Endothelial cell of umbilical vein (primary cell): ENCODE measurements at regions not wholly inside any gene's neighbourhood (a gene's known extent, or its start where the extent isn't known, plus 50 kb on each side); places are given as distances from the start of the nearest gene placed in this dataset.

Experiments used
- BruUV-seq: library from RNA; stranded (reverse); fragments of 400-500 nt; replicated peaks from 2 replicates; lab custom pipeline; 2021; lab: Mats Ljungman, UMichigan
- CTCF ChIA-PET: fragments of 300-600, 350-600 bp; sonication (Branson Sonifier 250); formaldehyde crosslinking; loops from one replicate; lab custom pipeline; 2021; ENCODE audit warnings: antibody characterized with exemption, inconsistent platforms; lab: Charles Lee
- POLR2A ChIA-PET: fragments of 300-600, 350-600 bp; sonication (Branson Sonifier 250); formaldehyde crosslinking; loops from one replicate; lab custom pipeline; 2021; ENCODE audit warnings: antibody characterized with exemption, inconsistent platforms; lab: Charles Lee
- DNase-seq: peaks from one replicate; pipeline ENCODE4 v3.0.0-alpha.2; 2011; ENCODE audit warnings: low read depth, low spot score
- FAIRE-seq: peaks from 2 replicates; lab custom pipeline; 2011; peaks lifted over from hg19 to GRCh38; lab: Jason Lieb, UNC
- H2AFZ ChIP-seq: 2 replicates; pipeline ENCODE4 v1.6.0; 2012; ENCODE audit warnings: low read depth, low read length, control low read depth, inconsistent platforms
- H3K27ac ChIP-seq: 2 replicates; pipeline ENCODE4 v1.5.1; 2011; ENCODE audit warnings: low read depth, mild to moderate bottlenecking, control low read depth, low read length, moderate library complexity; ENCODE audit not compliant: insufficient read depth
- H3K27me3 ChIP-seq, 2 experiments: 2 replicates each; pipeline versions ENCODE4 v1.6.0 to v1.6.1; 2011; ENCODE audit warnings: low read length in 2 of 2, mixed read lengths in 1 of 2; ENCODE audit not compliant: control insufficient read depth in 2 of 2, insufficient read depth in 2 of 2
- H3K36me3 ChIP-seq, 2 experiments: 2 replicates in 1 of 2; 3 replicates in 1 of 2; pipeline ENCODE4 v1.5.1; 2011; ENCODE audit warnings: low read length in 2 of 2, mild to moderate bottlenecking in 1 of 2, moderate library complexity in 1 of 2; ENCODE audit not compliant: control insufficient read depth in 2 of 2, insufficient read depth in 2 of 2; ENCODE audit errors: extremely low read depth in 1 of 2
- H3K4me1 ChIP-seq: 3 replicates; pipeline ENCODE4 v1.5.1; 2011; ENCODE audit warnings: mild to moderate bottlenecking, low read length; ENCODE audit not compliant: control insufficient read depth, insufficient read depth; ENCODE audit errors: extremely low read depth
- H3K4me2 ChIP-seq: 2 replicates; pipeline ENCODE4 v1.6.1; 2011; ENCODE audit warnings: low read length, control low read depth, mixed read lengths; ENCODE audit not compliant: insufficient read depth
- H3K4me3 ChIP-seq, 3 experiments: fragments of 200-600 bp in 1 of 3; sonication (generic), shearing (Covaris generic) in 1 of 3; replicated peaks in 1 of 3; 2 replicates each; pipeline ENCODE4 v1.5.1; 2011 to 2016; ENCODE audit warnings: control low read depth in 3 of 3, low read length in 3 of 3, mild to moderate bottlenecking in 2 of 3, inconsistent platforms in 1 of 3, low read depth in 1 of 3, moderate library complexity in 1 of 3; ENCODE audit not compliant: insufficient read depth in 1 of 3
- H3K79me2 ChIP-seq: 2 replicates; pipeline ENCODE4 v1.6.0; 2012; ENCODE audit warnings: low read length, inconsistent platforms; ENCODE audit not compliant: control insufficient read depth, insufficient read depth
- H3K9ac ChIP-seq: replicated peaks from 2 replicates; pipeline ENCODE3; 2011; ENCODE audit warnings: low read length, control low read depth; ENCODE audit not compliant: insufficient read depth; ENCODE audit errors: extremely low read depth
- H3K9me1 ChIP-seq: replicated peaks from 3 replicates; pipeline ENCODE4 v1.6.0; 2011; ENCODE audit warnings: mild to moderate bottlenecking, low read length; ENCODE audit not compliant: control insufficient read depth, insufficient read depth; ENCODE audit errors: extremely low read depth
- H3K9me3 ChIP-seq: replicated peaks from 2 replicates; pipeline ENCODE4 v1.5.1; 2012; ENCODE audit warnings: low read length, inconsistent platforms; ENCODE audit not compliant: control insufficient read depth, insufficient read depth
- H4K20me1 ChIP-seq: replicated peaks from 2 replicates; pipeline ENCODE3; 2011; ENCODE audit warnings: mild to moderate bottlenecking, low read length; ENCODE audit not compliant: control insufficient read depth, insufficient read depth; ENCODE audit errors: extremely low read depth
- CTCF ChIP-seq, 2 donors: IDR thresholded peaks; 1 replicate in 1 of 2; 2 replicates in 1 of 2; pipeline ENCODE4 v1.5.1; 2011; ENCODE audit warnings: low read length in 2 of 2, mild to moderate bottlenecking in 2 of 2, moderate library complexity in 2 of 2, control low read depth in 1 of 2, inconsistent platforms in 1 of 2, low read depth in 1 of 2; ENCODE audit not compliant: insufficient read depth in 1 of 2; ENCODE audit errors: extremely low read depth in 1 of 2
- FOS ChIP-seq: IDR thresholded peaks from 2 replicates; pipeline ENCODE4 v1.6.1; 2011; ENCODE audit warnings: mild to moderate bottlenecking, low read length, moderate library complexity, borderline replicate concordance; ENCODE audit not compliant: insufficient read depth
- GATA2 ChIP-seq: IDR thresholded peaks from 2 replicates; pipeline ENCODE4 v1.7.0; 2011; ENCODE audit warnings: low read depth, mild to moderate bottlenecking, moderate library complexity, mixed read lengths, low read length; ENCODE audit not compliant: insufficient read length, insufficient read depth
- JUN ChIP-seq: IDR thresholded peaks from 2 replicates; pipeline ENCODE4 v1.6.1; 2011; ENCODE audit warnings: borderline replicate concordance, low read depth; ENCODE audit not compliant: insufficient read length, insufficient read depth
- MAX ChIP-seq: IDR thresholded peaks from 2 replicates; pipeline ENCODE4 v1.6.1; 2011; ENCODE audit not compliant: insufficient read depth, insufficient read length
- MYC ChIP-seq: IDR thresholded peaks from one replicate; pipeline ENCODE4 v1.6.1; 2011; ENCODE audit warnings: mild to moderate bottlenecking, low read depth, low read length
- POLR2A ChIP-seq: IDR thresholded peaks from 2 replicates; pipeline ENCODE4 v1.6.1; 2012; ENCODE audit warnings: low read depth, mild to moderate bottlenecking, control low read depth, low read length
- POLR2AphosphoS5 ChIP-seq: IDR thresholded peaks from 2 replicates; pipeline ENCODE4 v1.6.1; 2012; ENCODE audit warnings: low read depth, mild to moderate bottlenecking, control low read depth, low read length, moderate library complexity; ENCODE audit not compliant: insufficient read depth
- dilution Hi-C: fragments of 300-500 bp; cut with MboI; formaldehyde crosslinking; loops from one replicate; pipeline ENCODE4 v1.15.0; 2019; ENCODE audit warnings: low sequenced_read_pairs; ENCODE audit not compliant: extremely low pct_ligation_motif_present
- intact Hi-C: fragments of 100-400 bp; cut with micrococcal nuclease; formaldehyde crosslinking; loops from one replicate; pipeline ENCODE4 v1.10.0; 2022

GRCh38 chr5:112549605-112550166 lies 130.6 kb upstream of the EPB41L4A start:
- ChIA-PET CTCF (interaction anchor here (1.4 to 10.1 kb wide), 5 partner anchors 24 to 1062 kb away, joined by 3 to 162 read pairs (median 6); no protein-coding TSS in a partner anchor), POLR2A (no interaction called here)
- Histone ChIP-seq H3K9ac (no peak overlapping the region), H2AFZ (no peak overlapping the region), H3K27me3 (peaks cover 3 to 4% of the 10 kb centered on the region in 2 experiments), H3K36me3 (no peaks in the 10 kb centered on the region), H3K4me1 (no peaks in the 10 kb centered on the region), H3K4me3 (no peak overlapping the region), H3K79me2 (no peaks in the 10 kb centered on the region), H4K20me1 (no peaks in the 10 kb centered on the region), H3K9me1 (no peaks in the 10 kb centered on the region), H3K4me2 (no peak overlapping the region), H3K27ac (no peak overlapping the region), H3K9me3 (no peaks in the 10 kb centered on the region)
- TF ChIP-seq MYC: no peak
- no peak for TF ChIP-seq FOS
- TF ChIP-seq GATA2: no peak
- no peak for TF ChIP-seq JUN
- dilution Hi-C loops: no loop called here
- intact Hi-C loops: loop anchor here (10.0 kb wide), 1 partner anchor 145 kb away; no protein-coding TSS in a partner anchor
- DNase-seq: no peak
- no peak for FAIRE-seq
- BruUV-seq: no TSS peak

- Histone ChIP-seq H3K4me2 (no peak overlapping the region), H3K27me3 (peaks cover 0 to 4% of the 10 kb centered on the region in 2 experiments), H3K9me3 (no peaks in the 10 kb centered on the region), H3K9ac (no peak overlapping the region), H3K27ac (no peak overlapping the region), H2AFZ (no peak overlapping the region), H3K79me2 (no peaks in the 10 kb centered on the region), H3K4me1 (no peaks in the 10 kb centered on the region), H3K9me1 (no peaks in the 10 kb centered on the region), H3K36me3 (no peaks in the 10 kb centered on the region), H3K4me3 (no peak overlapping the region), H4K20me1 (no peaks in the 10 kb centered on the region)
- BruUV-seq: no TSS peak
- ChIA-PET CTCF (interaction anchor here (0.6 to 10.1 kb wide), 21 partner anchors 9 to 1061 kb away, joined by 3 to 162 read pairs (median 4); no protein-coding TSS in a partner anchor), POLR2A (no interaction called here)
- intact Hi-C loops: loop anchor here (1.0 to 10.0 kb wide), 6 partner anchors 143 to 1055 kb away; partner anchors contain the start of gene REEP5
- TF ChIP-seq MAX: no peak
- no peak for TF ChIP-seq GATA2
- TF ChIP-seq MYC: no peak
- no peak for TF ChIP-seq JUN
- no peak for TF ChIP-seq POLR2AphosphoS5
- TF ChIP-seq CTCF (IDR thresholded peaks at IDR 0.05; ENCODE audit: extremely low read depth in 1 of 2, insufficient read depth in 1 of 2, low read depth in 1 of 2, low read length in 2 of 2): peak; percentile 42 to 58
- TF ChIP-seq POLR2A: no peak
- dilution Hi-C loops: no loop called here
- peak; percentile 80 for FAIRE-seq
- peak; percentile 67 for DNase-seq
Measured at GRCh38 chr5:112551419-112552032, 132.4 kb upstream of the EPB41L4A start.
